GM18499 (cell line): ENCODE measurements at regions not wholly inside any gene's neighbourhood (a gene's known extent, or its start where the extent isn't known, plus 50 kb on each side); places are given as distances from the start of the nearest gene placed in this dataset.

Experiments used
- ATAC-seq: cut with Tn5 transposase; IDR thresholded peaks from one replicate; pipeline ENCODE4 v1.9.1; 2021; ENCODE audit warnings: moderate number of reproducible peaks; ENCODE audit not compliant: insufficient read depth, unreplicated experiment

GRCh38 chr7:136667584-136667983, 200.9 kb upstream of the CHRM2 start:
- ATAC-seq: no peak

- ATAC-seq: no peak
Observed at GRCh38 chr7:136665878-136666509, 202.5 kb upstream of the CHRM2 start.

- no peak for ATAC-seq
Observed at GRCh38 chr7:136664537-136664936, 203.9 kb upstream of the CHRM2 start.

GRCh38 chr7:136657482-136657921, 210.9 kb upstream of the CHRM2 start:
- ATAC-seq: no peak

- ATAC-seq: no peak
Observed at GRCh38 chr7:136656516-136656915, 211.9 kb upstream of the CHRM2 start.

- ATAC-seq: no peak
Observed at GRCh38 chr7:136655414-136655813, 213.0 kb upstream of the CHRM2 start.

GRCh38 chr7:136654406-136654805, 214.0 kb upstream of the CHRM2 start:
- no peak for ATAC-seq

GRCh38 chr7:136652635-136653370, 215.6 kb upstream of the CHRM2 start:
- ATAC-seq: no peak

- no peak for ATAC-seq
Observed at GRCh38 chr7:136640977-136641376, 227.5 kb upstream of the CHRM2 start.

GRCh38 chr7:136637813-136638212, 230.6 kb upstream of the CHRM2 start:
- ATAC-seq: no peak

GRCh38 chr7:136635751-136636150, 232.7 kb upstream of the CHRM2 start:
- no peak for ATAC-seq

GRCh38 chr7:136618818-136619217, 249.6 kb upstream of the CHRM2 start:
- ATAC-seq: no peak

GRCh38 chr7:136617176-136617575, 251.3 kb upstream of the CHRM2 start:
- no peak for ATAC-seq

- ATAC-seq: no peak
Observed at GRCh38 chr7:136605532-136606329, 262.7 kb upstream of the CHRM2 start.

- ATAC-seq: no peak
Observed at GRCh38 chr7:136601772-136602171, 266.7 kb upstream of the CHRM2 start.

GRCh38 chr7:136600475-136600874, 268.0 kb upstream of the CHRM2 start:
- no peak for ATAC-seq

- ATAC-seq: no peak
Observed at GRCh38 chr7:136594739-136595144, 273.7 kb upstream of the CHRM2 start.

- ATAC-seq: no peak
Observed at GRCh38 chr7:136588216-136588615, 280.2 kb upstream of the CHRM2 start.

- ATAC-seq: no peak
Observed at GRCh38 chr7:136585954-136586670, 282.3 kb upstream of the CHRM2 start.

GRCh38 chr7:136566491-136566890, 302.0 kb upstream of the CHRM2 start:
- ATAC-seq: no peak

- no peak for ATAC-seq
Observed at GRCh38 chr7:136555933-136556332, 312.5 kb upstream of the CHRM2 start.
